Neural progenitor cell (in vitro differentiated cells): ENCODE measurements at regions not wholly inside any gene's neighbourhood (a gene's known extent, or its start where the extent isn't known, plus 50 kb on each side); places are given as distances from the start of the nearest gene placed in this dataset.

ENCODE experiments used
- DNase-seq: peaks from one replicate; pipeline ENCODE4 v3.0.0-alpha.2; 2016; ENCODE audit warnings: low spot score
- H2AFZ ChIP-seq: fragments of 200-600 bp; sonication (generic); replicated peaks from 2 replicates; pipeline ENCODE4 v1.6.1; 2016; ENCODE audit warnings: antibody characterized with exemption
- H3F3A ChIP-seq: fragments of 200-600 bp; sonication (generic); 2 replicates; pipeline ENCODE4 v1.6.1; 2016; ENCODE audit warnings: antibody characterized with exemption, low read depth
- H3K27ac ChIP-seq: fragments of 200-600 bp; sonication (generic); 2 replicates; pipeline ENCODE4 v1.5.1; 2016; ENCODE audit warnings: mild to moderate bottlenecking
- H3K27me3 ChIP-seq: fragments of 200-600 bp; sonication (generic); 2 replicates; pipeline ENCODE4 v1.6.1; 2016; ENCODE audit warnings: mild to moderate bottlenecking, moderate library complexity
- H3K36me3 ChIP-seq: fragments of 200-600 bp; sonication (generic); 2 replicates; pipeline ENCODE4 v1.5.1; 2016
- H3K4me1 ChIP-seq: fragments of 200-600 bp; sonication (generic); 2 replicates; pipeline ENCODE4 v1.6.1; 2016; ENCODE audit warnings: mixed run types
- H3K4me2 ChIP-seq: fragments of 200-600 bp; sonication (generic); 2 replicates; pipeline ENCODE4 v1.6.1; 2016
- H3K4me3 ChIP-seq: fragments of 200-600 bp; sonication (generic); 2 replicates; pipeline ENCODE4 v1.5.1; 2016
- H3K79me2 ChIP-seq: fragments of 200-600 bp; sonication (generic); 2 replicates; pipeline ENCODE4 v1.6.1; 2016; ENCODE audit warnings: low read depth
- H3K9ac ChIP-seq: fragments of 200-600 bp; sonication (generic); 2 replicates; pipeline ENCODE4 v1.6.1; 2016
- H3K9me3 ChIP-seq: fragments of 200-600 bp; sonication (generic); 2 replicates; pipeline ENCODE4 v1.5.1; 2016; ENCODE audit warnings: low read depth
- H4K20me1 ChIP-seq: fragments of 200-600 bp; sonication (generic); 2 replicates; pipeline ENCODE4 v1.6.1; 2016; ENCODE audit warnings: low read depth
- H3K27ac Mint-ChIP-seq: 3 replicates; pipeline ENCODE4 v1.8.0; 2021; ENCODE audit warnings: mixed read lengths
- H3K27me3 Mint-ChIP-seq: 2 replicates; pipeline ENCODE4 v1.8.0; 2022; ENCODE audit warnings: low read depth, mild to moderate bottlenecking, inconsistent platforms, moderate library complexity, mixed read lengths; ENCODE audit not compliant: insufficient read depth
- H3K36me3 Mint-ChIP-seq: 3 replicates; pipeline ENCODE4 v1.8.0; 2021; ENCODE audit warnings: mixed read lengths
- H3K4me1 Mint-ChIP-seq: 3 replicates; pipeline ENCODE4 v1.8.0; 2021; ENCODE audit warnings: mixed read lengths
- H3K4me3 Mint-ChIP-seq: 3 replicates; pipeline ENCODE4 v1.8.0; 2021; ENCODE audit warnings: mild to moderate bottlenecking, moderate library complexity, mixed read lengths
- H3K9me3 Mint-ChIP-seq: 3 replicates; pipeline ENCODE4 v1.8.0; 2020; ENCODE audit warnings: mixed read lengths
- EZH2 ChIP-seq: fragments of 200-600 bp; sonication (generic); IDR thresholded peaks from 2 replicates; pipeline ENCODE4 v1.6.1; 2017; ENCODE audit warnings: antibody characterized with exemption, mild to moderate bottlenecking, moderate library complexity
- EZH2phosphoT487 ChIP-seq: fragments of 200-600 bp; sonication (generic); IDR thresholded peaks from 2 replicates; pipeline ENCODE4 v1.6.1; 2017; ENCODE audit warnings: antibody characterized with exemption
- TF ChIP-seq, protein P1 (sequence below): fragments of 200-600 bp; sonication (generic); IDR thresholded peaks from 2 replicates; pipeline ENCODE4 v1.5.1; 2017; ENCODE audit warnings: antibody characterized with exemption, mild to moderate bottlenecking

DNA sequence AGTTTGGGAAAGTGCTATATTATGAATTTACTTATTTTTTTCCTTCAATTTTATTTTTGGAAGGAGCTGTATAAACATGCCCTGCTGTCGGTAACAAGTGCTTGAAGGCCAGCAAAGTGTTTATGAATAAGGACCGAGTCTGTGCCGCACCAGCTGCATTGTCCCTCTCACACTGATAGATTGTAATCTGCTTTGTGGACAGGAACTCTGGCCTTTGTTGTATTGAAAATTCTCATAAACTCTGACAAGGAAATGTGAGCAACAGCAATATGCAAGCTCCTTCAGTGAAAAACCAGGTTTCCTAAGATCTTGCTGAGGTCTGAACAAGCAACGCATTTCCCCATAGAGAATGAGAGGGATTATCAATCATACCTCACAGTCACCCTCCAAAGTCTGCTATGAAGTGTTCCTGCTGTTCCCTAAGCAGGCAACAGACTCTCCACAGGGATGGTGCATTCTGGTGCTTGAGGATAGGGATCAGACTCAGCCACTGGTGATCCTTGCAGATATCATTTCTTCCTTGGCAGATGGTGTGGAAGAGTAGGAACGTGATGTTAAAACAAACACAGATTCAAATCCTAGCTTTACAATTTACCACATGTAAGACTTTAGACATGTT is 109.6 kb downstream of the KCNJ2 start:
- no peaks in the 10 kb centered on the region for H3K79me2 ChIP-seq
- H3K4me1 ChIP-seq, result no peaks in the 10 kb centered on the region
- TF ChIP-seq EZH2phosphoT487 (no peak), EZH2 (no peak)
- TF ChIP-seq, protein P1, sequence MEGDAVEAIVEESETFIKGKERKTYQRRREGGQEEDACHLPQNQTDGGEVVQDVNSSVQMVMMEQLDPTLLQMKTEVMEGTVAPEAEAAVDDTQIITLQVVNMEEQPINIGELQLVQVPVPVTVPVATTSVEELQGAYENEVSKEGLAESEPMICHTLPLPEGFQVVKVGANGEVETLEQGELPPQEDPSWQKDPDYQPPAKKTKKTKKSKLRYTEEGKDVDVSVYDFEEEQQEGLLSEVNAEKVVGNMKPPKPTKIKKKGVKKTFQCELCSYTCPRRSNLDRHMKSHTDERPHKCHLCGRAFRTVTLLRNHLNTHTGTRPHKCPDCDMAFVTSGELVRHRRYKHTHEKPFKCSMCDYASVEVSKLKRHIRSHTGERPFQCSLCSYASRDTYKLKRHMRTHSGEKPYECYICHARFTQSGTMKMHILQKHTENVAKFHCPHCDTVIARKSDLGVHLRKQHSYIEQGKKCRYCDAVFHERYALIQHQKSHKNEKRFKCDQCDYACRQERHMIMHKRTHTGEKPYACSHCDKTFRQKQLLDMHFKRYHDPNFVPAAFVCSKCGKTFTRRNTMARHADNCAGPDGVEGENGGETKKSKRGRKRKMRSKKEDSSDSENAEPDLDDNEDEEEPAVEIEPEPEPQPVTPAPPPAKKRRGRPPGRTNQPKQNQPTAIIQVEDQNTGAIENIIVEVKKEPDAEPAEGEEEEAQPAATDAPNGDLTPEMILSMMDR, result no peak
- Mint-ChIP-seq H3K9me3 (no peaks in the 10 kb centered on the region), H3K27ac (no peak overlapping the region), H3K27me3 (peaks cover 2% of the 10 kb centered on the region), H3K36me3 (no peaks in the 10 kb centered on the region), H3K4me1 (no peaks in the 10 kb centered on the region), H3K4me3 (no peak overlapping the region)
- peak; percentile 2 for DNase-seq
- H3F3A ChIP-seq, result no peaks in the 10 kb centered on the region
- H3K27me3 ChIP-seq, result no peaks in the 10 kb centered on the region
- no peak overlapping the region for H3K4me3 ChIP-seq
- no peaks in the 10 kb centered on the region for H3K9me3 ChIP-seq
- H2AFZ ChIP-seq, result peak overlapping the region; percentile 33
- no peak overlapping the region for H3K9ac ChIP-seq
- no peaks in the 10 kb centered on the region for H3K36me3 ChIP-seq
- H3K27ac ChIP-seq, result no peak overlapping the region
- no peaks in the 10 kb centered on the region for H4K20me1 ChIP-seq
- H3K4me2 ChIP-seq, result no peak overlapping the region

DNA sequence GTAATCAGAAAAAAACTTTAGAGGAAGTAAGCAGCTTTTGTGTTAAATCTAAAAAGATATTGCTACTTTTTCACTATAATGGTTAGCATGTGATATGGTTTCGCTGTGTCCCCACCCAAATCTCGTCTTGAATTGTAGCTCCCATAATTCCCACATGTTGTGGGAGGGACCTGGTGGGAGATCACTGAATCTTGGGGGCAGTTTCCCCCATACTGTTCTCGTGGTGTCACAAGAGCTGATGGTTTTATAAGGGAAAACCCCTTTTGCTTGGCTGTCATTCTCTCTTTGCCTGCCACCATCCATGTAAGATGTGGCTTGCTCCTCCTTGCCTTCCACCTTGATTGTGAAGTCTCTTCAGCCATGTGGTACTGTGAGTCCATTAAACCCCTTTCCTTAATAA is 117.1 kb downstream of the KCNJ2 start:
- no peaks in the 10 kb centered on the region for H3K4me1 Mint-ChIP-seq
- DNase-seq, result no peak
- H3K4me1 ChIP-seq, result no peaks in the 10 kb centered on the region

DNA sequence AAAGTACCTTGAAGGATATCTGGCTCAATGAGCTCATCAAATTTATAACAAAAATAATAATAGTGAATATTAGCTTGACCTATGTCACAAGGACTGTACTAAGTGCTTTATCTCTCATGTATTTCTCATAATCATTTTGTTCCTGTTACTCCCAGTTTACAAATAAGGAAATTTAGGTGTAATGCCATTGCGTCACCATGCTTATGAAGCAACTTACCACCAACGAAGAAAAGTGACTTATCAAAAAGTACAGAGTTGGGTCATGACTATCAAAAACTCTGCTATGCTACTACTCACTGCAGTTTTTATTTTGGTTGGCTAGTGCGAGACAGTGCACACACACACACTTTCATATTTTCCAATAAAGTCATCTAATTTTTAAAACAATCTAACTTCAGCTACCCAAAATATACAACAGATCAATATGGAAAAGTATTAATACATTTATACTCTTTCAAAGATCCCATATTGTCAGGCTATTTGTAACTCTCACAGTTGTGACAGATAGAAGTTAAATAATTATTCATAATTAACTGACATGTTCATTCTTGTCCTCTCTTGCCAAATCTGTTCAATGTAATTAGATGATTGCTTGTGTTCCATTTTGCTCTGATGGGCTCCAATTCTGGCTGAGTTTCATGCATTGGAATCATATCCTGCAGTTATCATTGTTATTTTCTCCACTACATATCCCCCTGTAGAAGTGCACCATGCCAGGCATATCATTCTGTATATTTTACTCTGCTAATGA is 119.4 kb downstream of the KCNJ2 start:
- H3K36me3 ChIP-seq, result no peaks in the 10 kb centered on the region
- H3K4me1 ChIP-seq, result no peaks in the 10 kb centered on the region
- no peak overlapping the region for H3K27ac ChIP-seq
- Mint-ChIP-seq H3K4me1 (no peaks in the 10 kb centered on the region), H3K9me3 (no peaks in the 10 kb centered on the region), H3K4me3 (no peak overlapping the region), H3K27me3 (no peaks in the 10 kb centered on the region), H3K36me3 (no peaks in the 10 kb centered on the region), H3K27ac (no peak overlapping the region)
- no peak overlapping the region for H3K4me2 ChIP-seq
- H2AFZ ChIP-seq, result no peak overlapping the region
- no peaks in the 10 kb centered on the region for H4K20me1 ChIP-seq
- H3F3A ChIP-seq, result no peaks in the 10 kb centered on the region
- no peak overlapping the region for H3K4me3 ChIP-seq
- no peak for DNase-seq
- H3K79me2 ChIP-seq, result no peaks in the 10 kb centered on the region
- no peaks in the 10 kb centered on the region for H3K27me3 ChIP-seq
- no peaks in the 10 kb centered on the region for H3K9me3 ChIP-seq
- TF ChIP-seq EZH2 (no peak), EZH2phosphoT487 (no peak)
- TF ChIP-seq, protein P1, result no peak
- no peak overlapping the region for H3K9ac ChIP-seq

More for the DNA sequence above, 117.1 kb downstream of the KCNJ2 start:
- Histone ChIP-seq H3K9ac (no peak overlapping the region), H3K36me3 (no peaks in the 10 kb centered on the region), H3F3A (no peaks in the 10 kb centered on the region), H3K9me3 (no peaks in the 10 kb centered on the region), H3K79me2 (no peaks in the 10 kb centered on the region), H4K20me1 (no peaks in the 10 kb centered on the region), H3K4me2 (no peak overlapping the region), H2AFZ (no peak overlapping the region), H3K27me3 (no peaks in the 10 kb centered on the region), H3K27ac (no peak overlapping the region), H3K4me3 (no peak overlapping the region)
- H3K27me3 Mint-ChIP-seq, result no peaks in the 10 kb centered on the region
- no peak overlapping the region for H3K27ac Mint-ChIP-seq
- no peak overlapping the region for H3K4me3 Mint-ChIP-seq
- TF ChIP-seq EZH2phosphoT487 (no peak), EZH2 (no peak)
- TF ChIP-seq, protein P1, result no peak
- no peaks in the 10 kb centered on the region for H3K36me3 Mint-ChIP-seq
- no peaks in the 10 kb centered on the region for H3K9me3 Mint-ChIP-seq
